ENCODE measurements at regions not wholly inside any gene's neighbourhood (a gene's known extent, or its start where the extent isn't known, plus 50 kb on each side); places are given as distances from the start of the nearest gene placed in this dataset.

DNA sequence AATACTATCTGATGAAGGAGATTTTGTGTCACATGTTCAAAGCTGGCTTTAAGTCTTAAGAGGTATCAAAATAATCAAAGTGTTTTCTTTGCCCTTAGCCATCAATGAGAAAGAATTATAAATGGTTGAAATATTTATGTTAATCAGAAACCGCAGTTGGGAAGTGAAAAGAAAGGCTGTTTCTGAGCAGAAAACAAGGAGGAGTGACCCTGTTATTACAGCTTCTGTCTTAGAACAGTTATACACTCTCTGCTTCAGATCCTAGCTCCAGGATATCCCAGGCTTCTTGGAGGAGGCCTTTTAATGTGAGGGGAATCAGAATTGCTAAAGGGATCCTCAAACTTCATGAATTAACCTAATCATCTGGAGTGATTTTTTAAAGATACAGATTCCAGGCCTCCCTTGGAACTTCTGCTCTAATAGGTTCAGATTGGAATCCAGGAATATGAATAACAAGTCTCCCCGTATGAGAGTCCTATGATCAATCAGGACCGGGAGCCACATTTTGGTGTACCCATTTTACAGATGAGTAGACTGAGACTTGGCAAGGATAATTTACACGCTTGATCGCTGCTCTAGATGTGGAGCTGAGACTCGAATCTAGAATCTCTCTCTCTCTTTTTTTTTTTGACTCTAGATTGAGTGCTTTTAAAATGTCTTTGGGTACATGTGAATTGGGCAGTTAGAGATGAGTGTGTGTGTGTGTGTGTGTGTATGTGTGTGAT lies 50.8 kb upstream of the JAG1 start:
- CTCF ChIA-PET: no interaction called here
- no peak overlapping the region for H3K27ac Mint-ChIP-seq
- intact Hi-C loops (cut with DNase I, micrococcal nuclease): no loop called here
- Histone ChIP-seq H3K36me3 (ENCODE audit: insufficient read depth, low read length) (no peaks in the 10 kb centered on the region), H3K4me3 (ENCODE audit: low read length) (no peak overlapping the region), H3K27me3 (ENCODE audit: control insufficient read depth in 1 of 2, insufficient read depth in 2 of 2, low read length in 2 of 2) (peaks cover 2 to 4% of the 10 kb centered on the region in 2 experiments), H3K9me3 (ENCODE audit: control insufficient read depth in 1 of 2, insufficient read depth in 1 of 2, low read length in 2 of 2) (no peaks in the 10 kb centered on the region), H3K4me1 (ENCODE audit: insufficient read depth, low read length) (no peaks in the 10 kb centered on the region), H3K27ac (ENCODE audit: low read depth in 1 of 2, low read length in 2 of 2) (no peak overlapping the region)
- DNase-seq (no peak), ATAC-seq (ENCODE audit: poor library complexity) (no peak)
- peaks cover 32% of the 10 kb centered on the region for H3K27me3 Mint-ChIP-seq
- H3K36me3 Mint-ChIP-seq (ENCODE audit: low read depth): no peaks in the 10 kb centered on the region
- H3K4me3 Mint-ChIP-seq: no peak overlapping the region
- TF ChIP-seq, protein P1, sequence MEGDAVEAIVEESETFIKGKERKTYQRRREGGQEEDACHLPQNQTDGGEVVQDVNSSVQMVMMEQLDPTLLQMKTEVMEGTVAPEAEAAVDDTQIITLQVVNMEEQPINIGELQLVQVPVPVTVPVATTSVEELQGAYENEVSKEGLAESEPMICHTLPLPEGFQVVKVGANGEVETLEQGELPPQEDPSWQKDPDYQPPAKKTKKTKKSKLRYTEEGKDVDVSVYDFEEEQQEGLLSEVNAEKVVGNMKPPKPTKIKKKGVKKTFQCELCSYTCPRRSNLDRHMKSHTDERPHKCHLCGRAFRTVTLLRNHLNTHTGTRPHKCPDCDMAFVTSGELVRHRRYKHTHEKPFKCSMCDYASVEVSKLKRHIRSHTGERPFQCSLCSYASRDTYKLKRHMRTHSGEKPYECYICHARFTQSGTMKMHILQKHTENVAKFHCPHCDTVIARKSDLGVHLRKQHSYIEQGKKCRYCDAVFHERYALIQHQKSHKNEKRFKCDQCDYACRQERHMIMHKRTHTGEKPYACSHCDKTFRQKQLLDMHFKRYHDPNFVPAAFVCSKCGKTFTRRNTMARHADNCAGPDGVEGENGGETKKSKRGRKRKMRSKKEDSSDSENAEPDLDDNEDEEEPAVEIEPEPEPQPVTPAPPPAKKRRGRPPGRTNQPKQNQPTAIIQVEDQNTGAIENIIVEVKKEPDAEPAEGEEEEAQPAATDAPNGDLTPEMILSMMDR (IDR thresholded peaks at IDR 0.05): no peak
- no peaks in the 10 kb centered on the region for H3K9me3 Mint-ChIP-seq
- POLR2A ChIA-PET: no interaction called here
- H3K4me1 Mint-ChIP-seq (ENCODE audit: low read depth): no peaks in the 10 kb centered on the region

DNA sequence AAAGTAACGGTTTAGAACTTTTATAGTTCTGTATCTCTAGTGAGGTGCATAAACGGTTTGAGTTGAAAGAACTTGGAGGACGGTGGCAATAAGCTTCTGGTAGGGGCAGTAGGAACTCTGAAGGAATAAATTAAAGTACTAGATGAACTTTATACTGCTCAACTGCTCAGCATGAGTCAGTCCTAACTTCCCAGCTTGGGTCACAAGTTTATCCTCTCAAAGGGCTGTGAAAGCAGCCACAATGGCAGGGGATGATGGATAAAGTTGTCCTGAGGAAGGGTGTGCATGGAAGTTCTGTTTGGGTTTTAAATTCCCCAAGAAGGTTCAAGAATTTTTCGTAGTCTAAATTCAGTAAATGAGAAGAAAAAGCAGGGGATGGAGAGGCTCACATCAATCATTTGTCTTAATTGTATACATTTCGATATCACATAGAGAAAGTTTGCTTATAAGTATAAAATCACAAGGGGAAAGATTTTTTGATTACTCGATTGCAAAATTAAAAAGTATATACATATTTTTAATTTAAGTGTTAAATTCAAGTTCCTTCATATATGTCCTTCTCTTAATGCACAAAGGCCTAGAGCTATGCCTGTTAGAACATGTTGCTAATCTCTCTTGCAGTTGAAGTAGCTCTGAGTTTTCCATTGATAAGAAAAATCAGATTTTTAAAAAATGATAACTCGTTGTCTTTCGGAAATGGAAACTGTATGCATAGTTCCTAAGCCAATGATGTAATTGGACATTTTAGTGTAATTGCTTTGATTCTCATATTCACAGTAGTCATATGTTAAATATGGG lies 55.3 kb upstream of the JAG1 start:
- no peak overlapping the region for H3K27ac Mint-ChIP-seq
- Histone ChIP-seq H3K36me3 (ENCODE audit: insufficient read depth, low read length) (no peaks in the 10 kb centered on the region), H3K4me3 (ENCODE audit: low read length) (no peak overlapping the region), H3K27ac (ENCODE audit: low read depth in 1 of 2, low read length in 2 of 2) (no peak overlapping the region), H3K4me1 (ENCODE audit: insufficient read depth, low read length) (no peaks in the 10 kb centered on the region), H3K9me3 (ENCODE audit: control insufficient read depth in 1 of 2, insufficient read depth in 1 of 2, low read length in 2 of 2) (no peaks in the 10 kb centered on the region), H3K27me3 (ENCODE audit: control insufficient read depth in 1 of 2, insufficient read depth in 2 of 2, low read length in 2 of 2) (peaks cover 0 to 4% of the 10 kb centered on the region in 2 experiments)
- H3K27me3 Mint-ChIP-seq: peaks cover 24% of the 10 kb centered on the region
- TF ChIP-seq, protein P1 (IDR thresholded peaks at IDR 0.05): no peak
- H3K4me1 Mint-ChIP-seq (ENCODE audit: low read depth): no peaks in the 10 kb centered on the region
- no peaks in the 10 kb centered on the region for H3K9me3 Mint-ChIP-seq
- DNase-seq (no peak), ATAC-seq (ENCODE audit: poor library complexity) (no peak)
- no peak overlapping the region for H3K4me3 Mint-ChIP-seq
- H3K36me3 Mint-ChIP-seq (ENCODE audit: low read depth): no peaks in the 10 kb centered on the region
- ChIA-PET CTCF (no interaction called here), POLR2A (no interaction called here)
- intact Hi-C loops (cut with DNase I, micrococcal nuclease): no loop called here

DNA sequence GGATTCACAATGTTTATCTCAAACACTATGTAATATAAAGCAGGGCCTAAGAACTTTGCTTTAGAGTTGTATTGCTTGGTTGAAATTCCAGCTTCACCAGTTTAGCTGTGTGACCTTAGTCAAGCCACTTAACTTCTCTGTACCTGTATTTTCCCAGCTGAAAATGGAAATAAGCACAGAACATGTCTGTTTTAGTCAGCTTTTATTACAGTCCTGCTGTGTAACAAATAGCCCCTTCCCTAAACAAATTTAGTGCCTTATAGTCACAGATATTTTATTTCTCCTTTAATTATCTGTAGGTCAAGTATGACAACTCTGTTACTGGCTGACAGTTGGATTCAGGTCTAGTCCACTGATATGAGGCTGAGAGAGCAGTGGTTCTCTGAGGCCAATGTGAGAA lies 56.0 kb upstream of the JAG1 start:
- no peaks in the 10 kb centered on the region for H3K9me3 ChIP-seq (ENCODE audit: control insufficient read depth in 1 of 2, insufficient read depth in 1 of 2, low read length in 2 of 2)
- intact Hi-C loops (cut with DNase I, micrococcal nuclease): no loop called here
- peaks cover 19% of the 10 kb centered on the region for H3K27me3 Mint-ChIP-seq
- no peaks in the 10 kb centered on the region for H3K9me3 Mint-ChIP-seq
- H3K27ac ChIP-seq (ENCODE audit: low read depth in 1 of 2, low read length in 2 of 2): no peak overlapping the region
- POLR2A ChIA-PET: no interaction called here
- no peaks in the 10 kb centered on the region for H3K36me3 Mint-ChIP-seq (ENCODE audit: low read depth)
- ATAC-seq (ENCODE audit: poor library complexity) (no peak), DNase-seq (no peak)
- peaks cover 0 to 4% of the 10 kb centered on the region in 2 experiments for H3K27me3 ChIP-seq (ENCODE audit: control insufficient read depth in 1 of 2, insufficient read depth in 2 of 2, low read length in 2 of 2)
- no peak overlapping the region for H3K4me3 Mint-ChIP-seq
- no peaks in the 10 kb centered on the region for H3K36me3 ChIP-seq (ENCODE audit: insufficient read depth, low read length)
- no peaks in the 10 kb centered on the region for H3K4me1 Mint-ChIP-seq (ENCODE audit: low read depth)
- H3K4me3 ChIP-seq (ENCODE audit: low read length): no peak overlapping the region
- no peaks in the 10 kb centered on the region for H3K4me1 ChIP-seq (ENCODE audit: insufficient read depth, low read length)
- CTCF ChIA-PET: no interaction called here
- TF ChIP-seq, protein P1 (IDR thresholded peaks at IDR 0.05): no peak
- H3K27ac Mint-ChIP-seq: no peak overlapping the region

All from CD4-positive, alpha-beta T cell (primary cell).